Fibroblast of lung (primary cell): ENCODE measurements at regions not wholly inside any gene's neighbourhood (a gene's known extent, or its start where the extent isn't known, plus 50 kb on each side); places are given as distances from the start of the nearest gene placed in this dataset.
A peak's percentile ranks its signal among the peaks of the same experiment; 100 is the strongest.

ENCODE experiments used
- DNase-seq, 2 donors: peaks; one replicate each; pipeline versions ENCODE4 v3.0.0 to v3.0.0-alpha.2; 2010; ENCODE audit warnings: low read depth in 2 of 2
- H2AFZ ChIP-seq: 2 replicates; pipeline ENCODE4 v1.5.1; 2012; ENCODE audit warnings: low read length, control low read depth, inconsistent platforms
- H3K27ac ChIP-seq: 2 replicates; pipeline ENCODE4 v1.5.1; 2011; ENCODE audit warnings: low read length, control low read depth; ENCODE audit not compliant: insufficient read depth
- H3K27me3 ChIP-seq: 2 replicates; pipeline ENCODE4 v1.5.1; 2011; ENCODE audit warnings: mild to moderate bottlenecking, low read length; ENCODE audit not compliant: control insufficient read depth, insufficient read depth
- H3K36me3 ChIP-seq: 2 replicates; pipeline ENCODE4 v1.5.1; 2011; ENCODE audit warnings: low read length; ENCODE audit not compliant: control insufficient read depth, insufficient read depth
- H3K4me1 ChIP-seq: 2 replicates; pipeline ENCODE4 v1.5.1; 2011; ENCODE audit warnings: low read length; ENCODE audit not compliant: control insufficient read depth, insufficient read depth; ENCODE audit errors: extremely low read depth
- H3K4me2 ChIP-seq: 2 replicates; pipeline ENCODE4 v1.5.1; 2011; ENCODE audit warnings: low read length, control low read depth; ENCODE audit not compliant: insufficient read depth; ENCODE audit errors: extremely low read depth
- H3K4me3 ChIP-seq, 4 experiments: fragments of 200-600 bp in 1 of 4; sonication (generic) in 1 of 4; replicated peaks in 1 of 4; 2 replicates each; pipeline ENCODE4 v1.5.1; 2011 to 2016; ENCODE audit warnings: low read length in 4 of 4, low read depth in 3 of 4, mild to moderate bottlenecking in 3 of 4, control low read depth in 2 of 4, inconsistent platforms in 1 of 4, mixed read lengths in 1 of 4; ENCODE audit not compliant: insufficient read depth in 1 of 4; ENCODE audit errors: control extremely low read depth in 1 of 4
- H3K79me2 ChIP-seq: 2 replicates; pipeline ENCODE4 v1.5.1; 2012; ENCODE audit warnings: mild to moderate bottlenecking, low read length, inconsistent platforms; ENCODE audit not compliant: control insufficient read depth, insufficient read depth
- H3K9ac ChIP-seq: 2 replicates; pipeline ENCODE4 v1.5.1; 2011; ENCODE audit warnings: mild to moderate bottlenecking, low read length, control low read depth; ENCODE audit not compliant: insufficient read depth
- H3K9me3 ChIP-seq: 2 replicates; pipeline ENCODE4 v1.5.1; 2012; ENCODE audit warnings: low read depth, low read length; ENCODE audit not compliant: control insufficient read depth, insufficient read depth
- H4K20me1 ChIP-seq: 2 replicates; pipeline ENCODE4 v1.5.1; 2011; ENCODE audit warnings: low read length; ENCODE audit not compliant: control insufficient read depth, insufficient read depth; ENCODE audit errors: extremely low read depth
- CTCF ChIP-seq, 2 donors: IDR thresholded peaks in 1 of 2; conservative IDR thresholded peaks in 1 of 2; 1 replicate in 1 of 2; 2 replicates in 1 of 2; pipeline ENCODE4 v1.5.1; 2011 to 2012; ENCODE audit warnings: low read length in 2 of 2, control low read depth in 1 of 2, inconsistent platforms in 1 of 2, low read depth in 1 of 2, mild to moderate bottlenecking in 1 of 2
- EZH2 ChIP-seq: IDR thresholded peaks from 2 replicates; pipeline ENCODE4 v1.5.1; 2012; ENCODE audit warnings: low read length, control low read depth, mild to moderate bottlenecking; ENCODE audit errors: missing control alignments

- peak in 1 of 2 donors; percentile 2 for DNase-seq
- no peaks in the 10 kb centered on the region for H3K27me3 ChIP-seq
- no peaks in the 10 kb centered on the region for H3K4me1 ChIP-seq
- H3K4me3 ChIP-seq: no peak overlapping the region
- H3K79me2 ChIP-seq: no peaks in the 10 kb centered on the region
- H2AFZ ChIP-seq: no peak overlapping the region
- H3K27ac ChIP-seq: no peak overlapping the region
- H4K20me1 ChIP-seq: no peaks in the 10 kb centered on the region
- H3K36me3 ChIP-seq: no peaks in the 10 kb centered on the region
- no peak overlapping the region for H3K9ac ChIP-seq
- H3K9me3 ChIP-seq: no peaks in the 10 kb centered on the region
- no peak for TF ChIP-seq CTCF (conservative IDR thresholded peaks at IDR 0.05 in 1 of 2, IDR thresholded peaks at IDR 0.05 in 1 of 2; ENCODE audit: low read depth in 1 of 2, low read length in 2 of 2)
- TF ChIP-seq EZH2: no peak
- no peak overlapping the region for H3K4me2 ChIP-seq
These were observed 56.4 kb upstream of the KIF21A start for GRCh38 chr12:39499296-39499695.
